HG03064 (cell line): ENCODE measurements at regions not wholly inside any gene's neighbourhood (a gene's known extent, or its start where the extent isn't known, plus 50 kb on each side); places are given as distances from the start of the nearest gene placed in this dataset.
"Not testable (repeated sequence)": the region's sequence is repeated elsewhere in the genome, so short reads cannot be mapped to it uniquely, and the experiment has no call there.

Source experiments
- ATAC-seq: cut with Tn5 transposase; IDR thresholded peaks from one replicate; pipeline ENCODE4 v1.9.1; 2021; ENCODE audit warnings: low read depth; ENCODE audit not compliant: unreplicated experiment

GRCh38 chr2:2495606-2496005 lies 164.5 kb upstream of the MYT1L start:
- no peak for ATAC-seq

- ATAC-seq, result no peak
Measured at GRCh38 chr2:2493496-2493895, 162.4 kb upstream of the MYT1L start.

- no peak for ATAC-seq
Measured at GRCh38 chr2:2492800-2493199, 161.7 kb upstream of the MYT1L start.

- no peak for ATAC-seq
Measured at GRCh38 chr2:2491964-2492363, 160.9 kb upstream of the MYT1L start.

GRCh38 chr2:2484301-2484700 lies 153.2 kb upstream of the MYT1L start:
- no peak for ATAC-seq

- no peak for ATAC-seq
Measured at GRCh38 chr2:2482851-2483250, 151.8 kb upstream of the MYT1L start.

- ATAC-seq, result no peak
Measured at GRCh38 chr2:2472881-2473280, 141.8 kb upstream of the MYT1L start.

GRCh38 chr2:2472044-2472443 lies 141.0 kb upstream of the MYT1L start:
- ATAC-seq, result no peak

- no peak for ATAC-seq
Measured at GRCh38 chr2:2466534-2466933, 135.5 kb upstream of the MYT1L start.

- no peak for ATAC-seq
Measured at GRCh38 chr2:2464643-2465042, 133.6 kb upstream of the MYT1L start.

GRCh38 chr2:2464094-2464493 lies 133.0 kb upstream of the MYT1L start:
- ATAC-seq, result no peak

GRCh38 chr2:2456721-2457120 lies 125.6 kb upstream of the MYT1L start:
- ATAC-seq, result no peak

- ATAC-seq, result no peak
Measured at GRCh38 chr2:2455151-2455550, 124.1 kb upstream of the MYT1L start.

- no peak for ATAC-seq
Measured at GRCh38 chr2:2452961-2453360, 121.9 kb upstream of the MYT1L start.

GRCh38 chr2:2451275-2451674 lies 120.2 kb upstream of the MYT1L start:
- ATAC-seq, result not testable (repeated sequence)

- ATAC-seq, result no peak
Measured at GRCh38 chr2:2448178-2448577, 117.1 kb upstream of the MYT1L start.

GRCh38 chr2:2422621-2423020 lies 91.5 kb upstream of the MYT1L start:
- no peak for ATAC-seq

GRCh38 chr2:2413525-2413924 lies 82.5 kb upstream of the MYT1L start:
- no peak for ATAC-seq

GRCh38 chr2:2410987-2411386 lies 79.9 kb upstream of the MYT1L start:
- no peak for ATAC-seq

GRCh38 chr2:2409481-2409880 lies 78.4 kb upstream of the MYT1L start:
- ATAC-seq, result no peak

- no peak for ATAC-seq
Measured at GRCh38 chr2:2405780-2406179, 74.7 kb upstream of the MYT1L start.

- no peak for ATAC-seq
Measured at GRCh38 chr2:2400286-2401038, 69.4 kb upstream of the MYT1L start.

- ATAC-seq, result no peak
Measured at GRCh38 chr2:2399396-2399795, 68.3 kb upstream of the MYT1L start.
